ENCODE measurements at regions not wholly inside any gene's neighbourhood (a gene's known extent, or its start where the extent isn't known, plus 50 kb on each side); places are given as distances from the start of the nearest gene placed in this dataset.

DNA sequence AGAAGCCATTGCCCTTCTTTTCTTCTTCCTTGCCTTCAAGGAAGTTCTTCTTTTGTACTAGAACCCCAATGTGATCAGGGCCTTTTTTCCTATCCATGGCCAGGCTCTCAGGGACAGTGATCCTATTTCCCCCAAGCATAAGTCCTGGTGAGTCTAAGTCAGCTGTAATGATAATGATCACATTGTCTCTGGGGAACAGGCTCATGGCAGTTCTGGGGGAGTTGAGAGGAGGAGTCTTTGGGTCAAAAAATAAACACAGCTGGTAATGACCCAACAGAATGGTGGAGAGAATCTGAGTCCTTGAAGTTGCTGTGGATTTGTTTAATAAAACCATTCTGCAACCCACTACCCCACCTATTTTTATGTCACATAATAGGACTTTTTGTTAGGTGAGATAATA is 96.6 kb downstream of the SOCS6 start:
- Histone ChIP-seq H3K9me3 (no peaks in the 10 kb centered on the region), H3K36me3 (no peaks in the 10 kb centered on the region), H3K27me3 (no peaks in the 10 kb centered on the region), H3K4me3 (no peak overlapping the region)
- DNase-seq: no peak

DNA sequence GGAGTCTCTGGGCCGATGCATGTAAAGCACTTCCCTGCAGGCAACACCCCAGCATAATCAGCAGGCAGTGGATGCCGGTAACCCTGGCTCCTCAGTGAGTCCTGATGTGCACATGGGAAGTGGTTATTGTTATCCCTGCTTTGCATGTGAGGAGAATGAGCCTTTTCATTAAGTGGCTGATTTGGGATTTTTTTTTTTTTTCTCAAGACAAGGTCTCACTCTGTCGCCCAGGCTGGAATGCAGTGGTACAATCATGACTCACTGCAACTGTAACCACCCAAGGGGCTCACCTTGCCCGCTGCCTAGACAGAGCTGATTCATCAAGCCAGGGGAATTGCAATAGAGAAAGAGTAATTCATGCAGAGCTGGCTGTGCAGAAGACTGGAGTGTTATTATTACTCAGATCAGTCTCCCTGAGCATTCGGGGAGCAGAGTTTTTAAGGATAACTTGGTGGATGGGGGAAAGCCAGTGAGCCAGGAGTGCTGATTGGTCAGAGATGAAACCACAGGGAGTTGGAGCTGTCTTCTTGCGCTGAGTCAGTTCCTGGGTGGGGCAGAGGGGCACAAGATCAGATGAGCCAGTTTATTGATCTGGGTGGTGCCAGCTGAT is 95.4 kb downstream of the SOCS6 start:
- no peaks in the 10 kb centered on the region for H3K27me3 ChIP-seq
- H3K36me3 ChIP-seq: no peaks in the 10 kb centered on the region
- DNase-seq: peak; percentile 79
- H3K9me3 ChIP-seq: no peaks in the 10 kb centered on the region
- no peak overlapping the region for H3K4me3 ChIP-seq

DNA sequence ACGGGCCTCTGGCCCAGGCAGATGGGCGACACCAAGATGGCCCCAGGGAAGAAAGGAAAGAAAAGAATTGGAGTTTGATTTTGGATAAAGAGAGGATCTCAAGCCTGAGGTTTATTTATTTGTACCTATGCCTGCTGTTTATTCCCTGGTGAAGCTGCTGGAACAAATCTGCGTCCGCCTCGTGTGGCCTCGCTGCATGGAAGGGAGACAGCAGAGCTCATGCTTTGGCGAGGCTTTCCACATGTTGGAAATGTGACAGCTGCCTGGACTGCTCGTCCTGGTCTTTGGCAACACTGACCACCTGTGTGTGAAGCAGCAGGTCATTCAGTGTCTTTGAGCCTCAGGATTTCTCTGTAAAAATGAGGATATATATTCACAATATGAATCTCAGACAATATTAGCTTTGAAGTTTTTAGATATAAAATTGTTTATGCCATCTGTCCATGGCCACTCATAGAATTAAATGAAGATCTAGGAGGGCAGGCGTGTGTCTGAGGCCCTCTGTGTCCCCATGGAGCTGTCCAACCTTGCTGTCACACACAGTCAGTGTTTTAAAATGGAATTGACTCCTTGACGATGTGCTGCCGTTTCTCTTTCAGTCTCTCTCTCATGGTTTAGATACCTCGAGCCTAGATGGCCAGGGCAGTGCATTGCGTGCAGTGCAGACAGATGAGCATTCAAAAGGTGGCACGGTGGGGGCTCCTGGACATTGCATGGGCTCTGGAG is 94.3 kb downstream of the SOCS6 start:
- H3K27me3 ChIP-seq: no peaks in the 10 kb centered on the region
- no peak for DNase-seq
- H3K9me3 ChIP-seq: no peaks in the 10 kb centered on the region
- H3K4me3 ChIP-seq: no peak overlapping the region
- no peaks in the 10 kb centered on the region for H3K36me3 ChIP-seq

DNA sequence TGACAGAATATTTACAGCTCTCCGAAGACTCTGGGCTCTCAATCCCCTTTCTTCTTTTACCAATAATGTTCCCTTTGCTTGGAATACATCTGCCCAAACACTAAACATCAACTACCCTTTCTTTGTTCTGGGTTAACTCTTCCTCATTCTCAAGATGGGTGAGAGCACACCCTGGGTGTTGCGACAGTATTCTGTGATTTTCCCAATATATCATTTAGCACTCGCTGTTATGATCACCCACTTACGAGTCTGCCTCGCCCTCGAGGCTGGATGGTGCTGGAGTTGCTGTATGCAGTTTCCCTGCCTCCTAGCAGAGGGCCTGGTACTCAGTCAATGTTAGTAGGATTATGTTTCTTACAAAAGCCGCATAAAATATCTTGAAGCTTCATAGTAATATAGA is 93.2 kb downstream of the SOCS6 start:
- no peaks in the 10 kb centered on the region for H3K27me3 ChIP-seq
- H3K4me3 ChIP-seq: no peak overlapping the region
- no peaks in the 10 kb centered on the region for H3K36me3 ChIP-seq
- no peaks in the 10 kb centered on the region for H3K9me3 ChIP-seq
- DNase-seq: no peak

DNA sequence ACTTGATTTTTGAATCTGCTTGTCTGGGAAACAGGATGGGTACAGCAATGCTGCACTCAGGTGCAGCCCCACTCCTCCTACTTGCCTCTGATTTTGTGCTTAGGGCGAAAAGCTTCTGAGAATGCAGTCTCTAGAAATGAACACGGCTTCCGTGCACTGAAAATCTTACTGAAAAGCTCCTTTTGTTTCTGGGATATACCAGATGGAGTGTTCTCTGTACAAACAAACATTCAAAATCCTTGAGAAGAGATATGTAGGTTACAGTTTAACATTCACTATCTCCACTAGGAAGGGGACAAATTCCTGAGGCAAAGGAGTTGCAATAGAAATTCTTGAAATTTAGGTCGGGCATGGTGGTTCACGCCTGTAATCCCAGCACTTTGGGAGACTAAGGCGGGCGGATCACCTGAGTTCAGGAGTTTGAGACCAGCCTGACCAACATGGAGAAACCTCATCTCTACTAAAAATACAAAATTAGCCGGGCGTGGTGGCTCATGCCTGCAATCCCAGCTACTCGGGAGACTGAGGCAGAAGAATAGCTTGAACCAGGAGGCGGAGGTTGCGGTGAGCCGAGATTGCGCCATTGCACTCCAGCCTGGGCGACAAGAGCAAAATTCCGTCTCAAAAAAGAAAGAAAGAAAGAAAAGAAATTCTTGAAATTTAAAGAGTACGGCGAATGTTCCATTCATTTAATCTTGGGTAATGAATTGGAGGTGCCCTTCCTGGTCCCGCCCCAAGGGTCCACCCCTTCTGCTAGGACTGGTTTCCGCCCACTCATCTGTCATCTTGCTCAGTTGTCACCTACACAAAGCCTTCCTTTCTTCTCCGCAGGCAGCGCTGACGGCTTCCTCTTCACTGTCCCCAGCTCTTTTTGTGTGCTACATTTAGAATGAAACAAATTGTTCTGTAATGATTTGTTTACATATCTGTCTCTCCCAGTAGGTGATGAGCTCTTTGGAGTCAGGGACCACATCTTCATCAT is 92.4 kb downstream of the SOCS6 start:
- no peak for DNase-seq
- Histone ChIP-seq H3K36me3 (no peaks in the 10 kb centered on the region), H3K4me3 (no peak overlapping the region)

More for the DNA sequence above, 92.4 kb downstream of the SOCS6 start:
- Histone ChIP-seq H3K27me3 (no peaks in the 10 kb centered on the region), H3K9me3 (no peaks in the 10 kb centered on the region)

Measured in MG63 (cell line).